NT2/D1 (cell line): ENCODE measurements at regions not wholly inside any gene's neighbourhood (a gene's known extent, or its start where the extent isn't known, plus 50 kb on each side); places are given as distances from the start of the nearest gene placed in this dataset.
"Not testable (repeated sequence)": the region's sequence is repeated elsewhere in the genome, so short reads cannot be mapped to it uniquely, and the experiment has no call there.

ENCODE experiments used
- DNase-seq: peaks from one replicate; pipeline ENCODE4 v3.0.0-alpha.2; 2011; ENCODE audit warnings: low read depth, low spot score
- H3K27me3 ChIP-seq: 2 replicates; pipeline ENCODE4 v1.6.0; 2011; ENCODE audit warnings: mild to moderate bottlenecking; ENCODE audit not compliant: insufficient read length, insufficient read depth
- H3K36me3 ChIP-seq: 2 replicates; pipeline ENCODE4 v1.6.1; 2011; ENCODE audit warnings: mild to moderate bottlenecking, low read length, mixed read lengths; ENCODE audit not compliant: insufficient read depth, insufficient read length
- H3K4me1 ChIP-seq: 2 replicates; pipeline ENCODE4 v1.5.1; 2011; ENCODE audit not compliant: insufficient read depth, insufficient read length
- H3K4me3 ChIP-seq: 2 replicates; pipeline ENCODE4 v1.5.1; 2011; ENCODE audit warnings: low read depth; ENCODE audit not compliant: insufficient read length
- H3K9ac ChIP-seq: 2 replicates; pipeline ENCODE4 v1.6.0; 2011; ENCODE audit warnings: low read depth; ENCODE audit not compliant: insufficient read length
- H3K9me3 ChIP-seq: 2 replicates; pipeline ENCODE4 v1.5.1; 2011; ENCODE audit warnings: mild to moderate bottlenecking, low read length; ENCODE audit not compliant: insufficient read depth
- SUZ12 ChIP-seq: IDR thresholded peaks from 2 replicates; pipeline ENCODE4 v1.6.1; 2011; ENCODE audit not compliant: insufficient read length, insufficient read depth; ENCODE audit errors: extremely low read depth
- YY1 ChIP-seq: IDR thresholded peaks from 2 replicates; pipeline ENCODE4 v1.6.1; 2011; ENCODE audit not compliant: insufficient read length, insufficient read depth
- ZNF274 ChIP-seq: IDR thresholded peaks from 2 replicates; pipeline ENCODE4 v1.6.1; 2011; ENCODE audit warnings: mild to moderate bottlenecking, low read depth, low read length

- Histone ChIP-seq H3K4me1 (no peaks in the 10 kb centered on the region), H3K36me3 (no peaks in the 10 kb centered on the region), H3K9me3 (peaks cover 8% of the 10 kb centered on the region), H3K9ac (no peak overlapping the region), H3K27me3 (no peaks in the 10 kb centered on the region), H3K4me3 (no peak overlapping the region)
- TF ChIP-seq SUZ12: no peak
- no peak for DNase-seq
These were observed 268.3 kb downstream of the RPAP3 start for GRCh38 chr12:47437570-47437969.

- no peak for DNase-seq
- TF ChIP-seq SUZ12 (no peak), ZNF274 (no peak), YY1 (no peak)
- H3K9me3 ChIP-seq: no peaks in the 10 kb centered on the region
- no peaks in the 10 kb centered on the region for H3K27me3 ChIP-seq
- H3K4me1 ChIP-seq: no peaks in the 10 kb centered on the region
- H3K4me3 ChIP-seq: no peak overlapping the region
- no peaks in the 10 kb centered on the region for H3K36me3 ChIP-seq
- H3K9ac ChIP-seq: no peak overlapping the region
These were observed 272.0 kb downstream of the RPAP3 start for GRCh38 chr12:47433876-47434275.

- H3K27me3 ChIP-seq, H3K36me3 ChIP-seq, H3K9ac ChIP-seq, H3K4me1 ChIP-seq, H3K4me3 ChIP-seq, H3K9me3 ChIP-seq, DNase-seq: not testable (repeated sequence)
These were observed 279.0 kb downstream of the RPAP3 start for GRCh38 chr12:47426678-47427309.

GRCh38 chr12:47422611-47423010, 283.2 kb downstream of the RPAP3 start:
- Histone ChIP-seq H3K9me3 (peaks cover 8% of the 10 kb centered on the region), H3K27me3 (no peaks in the 10 kb centered on the region), H3K9ac (no peak overlapping the region), H3K36me3 (no peaks in the 10 kb centered on the region), H3K4me3 (no peak overlapping the region), H3K4me1 (peaks cover 4% of the 10 kb centered on the region)
- no peak for DNase-seq
- TF ChIP-seq ZNF274 (no peak), YY1 (no peak), SUZ12 (no peak)

GRCh38 chr12:47419497-47419896, 286.3 kb downstream of the RPAP3 start:
- H3K27me3 ChIP-seq: no peaks in the 10 kb centered on the region
- no peaks in the 10 kb centered on the region; the same call in 1 of the 2 replicates for H3K9me3 ChIP-seq
- DNase-seq: peak; percentile 20
- H3K4me1 ChIP-seq: peaks cover 4% of the 10 kb centered on the region
- no peak overlapping the region for H3K4me3 ChIP-seq
- H3K9ac ChIP-seq: no peak overlapping the region
- no peaks in the 10 kb centered on the region for H3K36me3 ChIP-seq
- no peak for TF ChIP-seq SUZ12
- no peak for TF ChIP-seq ZNF274

GRCh38 chr12:47417955-47418354, 287.9 kb downstream of the RPAP3 start:
- Histone ChIP-seq H3K36me3 (no peaks in the 10 kb centered on the region), H3K4me3 (no peak overlapping the region), H3K27me3 (no peaks in the 10 kb centered on the region), H3K9me3 (no peaks in the 10 kb centered on the region), H3K4me1 (peaks cover 4% of the 10 kb centered on the region), H3K9ac (no peak overlapping the region)
- TF ChIP-seq SUZ12 (no peak), ZNF274 (no peak), YY1 (no peak)
- no peak for DNase-seq

- TF ChIP-seq YY1: no peak
- no peak for TF ChIP-seq SUZ12
- TF ChIP-seq ZNF274: no peak
- DNase-seq: no peak
- Histone ChIP-seq H3K36me3 (no peaks in the 10 kb centered on the region), H3K27me3 (no peaks in the 10 kb centered on the region), H3K4me3 (no peak overlapping the region), H3K9ac (no peak overlapping the region), H3K4me1 (peaks cover 4% of the 10 kb centered on the region), H3K9me3 (no peaks in the 10 kb centered on the region)
These were observed 288.7 kb downstream of the RPAP3 start for GRCh38 chr12:47417121-47417520.

- Histone ChIP-seq H3K4me1 (peaks cover 4% of the 10 kb centered on the region), H3K27me3 (no peaks in the 10 kb centered on the region), H3K9ac (no peak overlapping the region), H3K9me3 (no peaks in the 10 kb centered on the region), H3K36me3 (no peaks in the 10 kb centered on the region), H3K4me3 (no peak overlapping the region)
- DNase-seq: no peak
- TF ChIP-seq SUZ12 (no peak), YY1 (no peak), ZNF274 (no peak)
These were observed 290.8 kb downstream of the RPAP3 start for GRCh38 chr12:47415054-47415453.
